Kidney (tissue), 13 donors: ENCODE measurements at regions not wholly inside any gene's neighbourhood (a gene's known extent, or its start where the extent isn't known, plus 50 kb on each side); places are given as distances from the start of the nearest gene placed in this dataset.
A peak's percentile ranks its signal among the peaks of the same experiment; 100 is the strongest.

Experiments
- DNase-seq, 5 donors: peaks; one replicate each; pipeline ENCODE4 v3.0.0-alpha.2; 2013 to 2020
- FAIRE-seq: peaks from 2 replicates; lab custom pipeline; 2012; peaks lifted over from hg19 to GRCh38; lab: Jason Lieb, UNC
- H3K27ac ChIP-seq, 2 donors: one replicate each; pipeline ENCODE4 v1.7.0; 2013; ENCODE audit warnings: low read depth in 2 of 2, low read length in 2 of 2, inconsistent platforms in 1 of 2
- H3K27me3 ChIP-seq: one replicate; pipeline ENCODE4 v1.7.1; 2013; ENCODE audit warnings: low read length, inconsistent platforms; ENCODE audit not compliant: control insufficient read depth, insufficient read depth
- H3K36me3 ChIP-seq, 3 donors: one replicate each; pipeline versions ENCODE4 v1.7.0 to v1.7.1; 2013; ENCODE audit warnings: low read length in 3 of 3, control low read depth in 1 of 3, inconsistent platforms in 1 of 3; ENCODE audit not compliant: insufficient read depth in 3 of 3, control insufficient read depth in 2 of 3
- H3K4me1 ChIP-seq, 3 donors: one replicate each; pipeline versions ENCODE4 v1.7.0 to v1.7.1; 2013; ENCODE audit warnings: low read length in 3 of 3, inconsistent platforms in 1 of 3, low read depth in 1 of 3; ENCODE audit not compliant: control insufficient read depth in 2 of 3, insufficient read depth in 2 of 3
- H3K4me3 ChIP-seq, 3 donors: one replicate each; pipeline versions ENCODE4 v1.7.0 to v1.8.1; 2013; ENCODE audit warnings: low read length in 3 of 3, control low read depth in 1 of 3, inconsistent platforms in 1 of 3
- H3K9ac ChIP-seq, 3 donors: one replicate each; pipeline versions ENCODE4 v1.7.0 to v1.7.1; 2013; ENCODE audit warnings: low read length in 3 of 3, control low read depth in 1 of 3, inconsistent platforms in 1 of 3
- H3K9me3 ChIP-seq, 3 donors: one replicate each; pipeline versions ENCODE4 v1.7.0 to v1.7.1; 2013; ENCODE audit warnings: low read length in 3 of 3, control low read depth in 1 of 3, inconsistent platforms in 1 of 3; ENCODE audit not compliant: control insufficient read depth in 2 of 3, insufficient read depth in 1 of 3
- CTCF ChIP-seq: IDR thresholded peaks from 3 replicates; pipeline ENCODE4 v1.5.1; 2012; ENCODE audit warnings: mild to moderate bottlenecking, moderate library complexity, borderline replicate concordance; ENCODE audit not compliant: insufficient read depth; ENCODE audit errors: extremely low read depth
- intact Hi-C: fragments of 100-400 bp; cut with DNase I; formaldehyde crosslinking; loops from one replicate; pipeline ENCODE4 v1.11.1; 2022
- donor health status: control.
- donor health status: control.
- donor health status: control.
- donor health status: control.
- donor health status: control.
- donor health status: DM: yes; HTN: yes; CAD: no.
- donor health status: Normal renal cell carcinoma (clear cell type).

- intact Hi-C loops = no loop called here
- Histone ChIP-seq H3K4me1 (peaks cover 0 to 7% (median 0%) of the 10 kb centered on the region in 3 donors), H3K9me3 (no peaks in the 10 kb centered on the region), H3K27ac (no peak overlapping the region), H3K4me3 (no peak overlapping the region), H3K9ac (no peak overlapping the region), H3K27me3 (no peaks in the 10 kb centered on the region), H3K36me3 (no peaks in the 10 kb centered on the region)
- FAIRE-seq (no peak), DNase-seq (no peak)
- TF ChIP-seq CTCF = no peak
Observed at GRCh38 chrX:39851745-39852455, 245.9 kb downstream of the BCOR start.

- intact Hi-C loops = no loop called here
- Histone ChIP-seq H3K9me3 (no peaks in the 10 kb centered on the region), H3K27ac (no peak overlapping the region), H3K4me3 (no peak overlapping the region), H3K27me3 (no peaks in the 10 kb centered on the region), H3K4me1 (peaks cover 0 to 7% (median 0%) of the 10 kb centered on the region in 3 donors), H3K9ac (no peak overlapping the region), H3K36me3 (no peaks in the 10 kb centered on the region)
- no peak for TF ChIP-seq CTCF
- no peak for FAIRE-seq
- DNase-seq = peak in 3 of 5 donors; percentile 54 to 70 (median 67)
Observed at GRCh38 chrX:39852491-39852890, 245.3 kb downstream of the BCOR start.

GRCh38 chrX:39853417-39854030, 244.2 kb downstream of the BCOR start:
- Histone ChIP-seq H3K27me3 (no peaks in the 10 kb centered on the region), H3K4me1 (peaks cover 0 to 7% (median 0%) of the 10 kb centered on the region in 3 donors), H3K4me3 (no peak overlapping the region), H3K9ac (no peak overlapping the region), H3K36me3 (no peaks in the 10 kb centered on the region), H3K9me3 (no peaks in the 10 kb centered on the region), H3K27ac (no peak overlapping the region)
- FAIRE-seq (no peak), DNase-seq (no peak)
- intact Hi-C loops = no loop called here
- no peak for TF ChIP-seq CTCF
